GM12878 (cell line): ENCODE measurements at regions not wholly inside any gene's neighbourhood (a gene's known extent, or its start where the extent isn't known, plus 50 kb on each side); places are given as distances from the start of the nearest gene placed in this dataset.

ENCODE experiments used
- ATAC-seq: fragments of 200-7000 bp; cut with Tn5 transposase; 3 replicates; pipeline ENCODE4 v1.9.1; 2020; ENCODE audit warnings: mild to moderate bottlenecking, moderate library complexity
- BruUV-seq: library from RNA; stranded (reverse); fragments of 400-500 nt; replicated peaks from 2 replicates; lab custom pipeline; 2021; lab: Mats Ljungman, UMichigan
- CTCF ChIA-PET: fragments of 300-600 bp; sonication (Branson Sonifier 250); formaldehyde crosslinking; extraction: SDS; loops from one replicate; lab custom pipeline; 2021; ENCODE audit warnings: inconsistent platforms; lab: Yijun Ruan, JAX
- POLR2A ChIA-PET: fragments of 350-600 bp; formaldehyde crosslinking; extraction: SDS; loops from one replicate; lab custom pipeline; 2021; ENCODE audit warnings: inconsistent platforms; lab: Charles Lee
- RAD21 ChIA-PET: fragments of 300-600 bp; sonication (Branson Sonifier 250); formaldehyde crosslinking; loops from one replicate; lab custom pipeline; 2023; ENCODE audit warnings: antibody characterized with exemption; ENCODE audit not compliant: unreplicated experiment; lab: Charles Lee
- SMC1A ChIA-PET: fragments of 300-600 bp; sonication (Branson Sonifier 250); formaldehyde crosslinking; loops from one replicate; lab custom pipeline; 2023; ENCODE audit not compliant: unreplicated experiment, uncharacterized antibody; lab: Charles Lee
- DNase-seq: peaks from one replicate; pipeline ENCODE4 v3.0.0-alpha.2; 2011; ENCODE audit warnings: low read depth, low spot score
- FAIRE-seq: peaks from 3 replicates; lab custom pipeline; 2011; peaks lifted over from hg19 to GRCh38; lab: Jason Lieb, UNC
- H2AFZ ChIP-seq: 2 replicates; pipeline ENCODE4 v1.6.0; 2011; ENCODE audit warnings: low read depth, low read length, control low read depth; ENCODE audit not compliant: control insufficient read depth
- H3K27ac ChIP-seq: 2 replicates; pipeline ENCODE4 v1.5.1; 2011; ENCODE audit warnings: control low read depth; ENCODE audit not compliant: control insufficient read depth, insufficient read depth
- H3K27me3 ChIP-seq, 2 experiments: replicated peaks in 1 of 2; 2 replicates each; pipeline versions ENCODE4 v1.6.0 to v1.6.1; 2011; ENCODE audit warnings: low read length in 1 of 2; ENCODE audit not compliant: control insufficient read depth in 2 of 2, insufficient read depth in 2 of 2
- H3K36me3 ChIP-seq, 2 experiments: 2 replicates each; pipeline ENCODE4 v1.5.1; 2011; ENCODE audit warnings: low read length in 1 of 2; ENCODE audit not compliant: control insufficient read depth in 2 of 2, insufficient read depth in 2 of 2
- H3K4me1 ChIP-seq: 2 replicates; pipeline ENCODE4 v1.6.1; 2011; ENCODE audit warnings: mild to moderate bottlenecking, low read length, moderate library complexity, mixed read lengths; ENCODE audit not compliant: control insufficient read depth, insufficient read depth
- H3K4me2 ChIP-seq: 2 replicates; pipeline ENCODE4 v1.6.0; 2011; ENCODE audit warnings: control low read depth; ENCODE audit not compliant: control insufficient read depth, insufficient read depth
- H3K4me3 ChIP-seq: fragments of 200-600 bp; sonication (generic); 2 replicates; pipeline ENCODE4 v1.5.1; 2016
- H3K79me2 ChIP-seq: 2 replicates; pipeline ENCODE4 v1.6.0; 2011; ENCODE audit warnings: low read length; ENCODE audit not compliant: control insufficient read depth, insufficient read depth
- H3K9ac ChIP-seq: 2 replicates; pipeline ENCODE4 v1.8.0; 2011; ENCODE audit warnings: low read length, control low read depth, mixed read lengths; ENCODE audit not compliant: control insufficient read depth, insufficient read depth
- H3K9me3 ChIP-seq: replicated peaks from 3 replicates; pipeline ENCODE4 v1.5.1; 2011; ENCODE audit warnings: mild to moderate bottlenecking, low read length; ENCODE audit not compliant: control insufficient read depth, insufficient read depth
- H4K20me1 ChIP-seq: 2 replicates; pipeline ENCODE4 v1.6.0; 2011; ENCODE audit not compliant: control insufficient read depth, insufficient read depth
- CHD2 ChIP-seq: IDR thresholded peaks from 2 replicates; pipeline ENCODE4 v1.6.1; 2011; ENCODE audit warnings: low read depth, low read length, improper control_type of control experiment, borderline replicate concordance
- E2F4 ChIP-seq: IDR thresholded peaks from 2 replicates; pipeline ENCODE4 v1.6.1; 2012; ENCODE audit warnings: low read depth, low read length, improper control_type of control experiment
- GATAD2B ChIP-seq: fragments of 450-650 bp; conservative IDR thresholded peaks from 2 replicates; pipeline ENCODE4 v1.6.1; 2017; ENCODE audit warnings: low read depth, mild to moderate bottlenecking, moderate library complexity
- MTA2 ChIP-seq: fragments of 450-650 bp; IDR thresholded peaks from 2 replicates; pipeline ENCODE4 v1.6.1; 2016; ENCODE audit warnings: low read depth, mild to moderate bottlenecking, moderate library complexity
- NR2C1 ChIP-seq: fragments of 450-650 bp; IDR thresholded peaks from 2 replicates; pipeline ENCODE4 v1.6.1; 2017; ENCODE audit warnings: antibody characterized with exemption, mild to moderate bottlenecking, moderate library complexity
- RAD51 ChIP-seq: fragments of 450-650 bp; IDR thresholded peaks from 2 replicates; pipeline ENCODE4 v1.6.1; 2016; ENCODE audit warnings: moderate library complexity, mild to moderate bottlenecking, inconsistent platforms
- RUNX3 ChIP-seq: IDR thresholded peaks from 2 replicates; pipeline ENCODE4 v1.6.1; 2012; ENCODE audit warnings: low read length, inconsistent platforms
- SPI1 ChIP-seq: IDR thresholded peaks from 2 replicates; pipeline ENCODE4 v1.6.1; 2011; ENCODE audit warnings: low read depth, mild to moderate bottlenecking, low read length, moderate library complexity, borderline replicate concordance; ENCODE audit not compliant: insufficient read depth
- STAT1 ChIP-seq: fragments of 450-650 bp; conservative IDR thresholded peaks from 2 replicates; pipeline ENCODE4 v1.6.1; 2014; ENCODE audit warnings: antibody characterized with exemption, mild to moderate bottlenecking
- SUPT20H ChIP-seq: IDR thresholded peaks from 2 replicates; pipeline ENCODE4 v1.6.1; 2011; ENCODE audit warnings: low read depth, mild to moderate bottlenecking, low read length, moderate library complexity, borderline replicate concordance; ENCODE audit not compliant: control insufficient read depth
- TAF1 ChIP-seq: IDR thresholded peaks from 2 replicates; pipeline ENCODE4 v1.6.1; 2011; ENCODE audit warnings: mild to moderate bottlenecking, low read depth, low read length, borderline replicate concordance
- WRNIP1 ChIP-seq: IDR thresholded peaks from 2 replicates; pipeline ENCODE4 v1.6.1; 2011; ENCODE audit warnings: low read depth, low read length, improper control_type of control experiment, borderline replicate concordance
- ZNF24 ChIP-seq: fragments of 450-650 bp; IDR thresholded peaks from 2 replicates; pipeline ENCODE4 v1.6.1; 2017; ENCODE audit warnings: antibody characterized with exemption, mild to moderate bottlenecking
- ZNF592 ChIP-seq: fragments of 450-650 bp; IDR thresholded peaks from 2 replicates; pipeline ENCODE4 v1.6.1; 2017; ENCODE audit warnings: mild to moderate bottlenecking, moderate library complexity
- ZNF622 ChIP-seq: fragments of 450-650 bp; IDR thresholded peaks from 2 replicates; pipeline ENCODE4 v1.6.1; 2017; ENCODE audit warnings: mild to moderate bottlenecking, inconsistent platforms
- WGBS: methylation state at CpG from one replicate; pipeline ENCODE4 v1.1.6; 2016; ENCODE audit warnings: low lambda C conversion rate; ENCODE audit not compliant: insufficient replicate concordance, insufficient coverage; ENCODE audit errors: missing lambda C conversion rate; 5-methylcytosine and 5-hydroxymethylcytosine counted together
- in situ Hi-C: fragments of 300-500 bp; cut with MboI; formaldehyde crosslinking; loops from 9 replicates; pipeline ENCODE4 v1.14.3; 2018; ENCODE audit warnings: mixed read lengths
- intact Hi-C: fragments of 100-400 bp; cut with micrococcal nuclease; formaldehyde crosslinking; loops from one replicate; pipeline ENCODE4 v1.14.2; 2022; ENCODE audit not compliant: unreplicated experiment

GRCh38 chr13:78298657-78299056 lies 304.7 kb downstream of the POU4F1 start:
- H3K27me3 ChIP-seq = no peaks in the 10 kb centered on the region
- ChIA-PET POLR2A (no interaction called here), RAD21 (no interaction called here), CTCF (interaction anchor here (1.5 kb wide), 1 partner anchor 161 kb away, joined by 3 read pairs; no protein-coding TSS in a partner anchor), SMC1A (interaction anchor here (1.1 kb wide), 1 partner anchor 17 kb away, joined by 4 read pairs; no protein-coding TSS in a partner anchor)
- intact Hi-C loops = no loop called here
- ATAC-seq (peak; percentile 63), FAIRE-seq (no peak), DNase-seq (no peak)
- no peaks in the 10 kb centered on the region for H3K36me3 ChIP-seq
- H3K27ac ChIP-seq = no peak overlapping the region
- no peak for TF ChIP-seq RAD51
- peak; percentile 88 for TF ChIP-seq ZNF24
- no peak for TF ChIP-seq TAF1
- peak; percentile 57; the same call in 1 of the 2 replicates for TF ChIP-seq MTA2
- no peak for TF ChIP-seq SUPT20H
- TF ChIP-seq NR2C1 = no peak
- no peaks in the 10 kb centered on the region for H3K4me1 ChIP-seq
- 0% methylated on average over 1 of the region's 1 CpG for WGBS
- no peak overlapping the region for H3K4me3 ChIP-seq
- no peaks in the 10 kb centered on the region for H3K79me2 ChIP-seq
- in situ Hi-C loops = no loop called here
- H3K9me3 ChIP-seq = no peaks in the 10 kb centered on the region
- no peak overlapping the region for H2AFZ ChIP-seq
- BruUV-seq = no TSS peak
- no peak overlapping the region for H3K9ac ChIP-seq
- no peak overlapping the region for H3K4me2 ChIP-seq
- no peaks in the 10 kb centered on the region for H4K20me1 ChIP-seq

GRCh38 chr13:78286748-78287147 lies 316.6 kb downstream of the POU4F1 start:
- H3K79me2 ChIP-seq = no peaks in the 10 kb centered on the region
- no peak for FAIRE-seq
- ChIA-PET CTCF (no interaction called here), POLR2A (no interaction called here), SMC1A (no interaction called here), RAD21 (no interaction called here)
- no peak overlapping the region for H3K4me2 ChIP-seq
- no peak for ATAC-seq
- no peak overlapping the region for H3K9ac ChIP-seq
- H3K27ac ChIP-seq = no peak overlapping the region
- BruUV-seq = no TSS peak
- H3K4me3 ChIP-seq = no peak overlapping the region
- H3K36me3 ChIP-seq = no peaks in the 10 kb centered on the region
- H4K20me1 ChIP-seq = no peaks in the 10 kb centered on the region
- no peak for DNase-seq
- intact Hi-C loops (no loop called here), in situ Hi-C loops (no loop called here)
- 8% methylated on average over 1 of the region's 1 CpG for WGBS
- H3K4me1 ChIP-seq = no peaks in the 10 kb centered on the region
- H3K9me3 ChIP-seq = no peaks in the 10 kb centered on the region
- H3K27me3 ChIP-seq = no peaks in the 10 kb centered on the region
- no peak overlapping the region for H2AFZ ChIP-seq
- TF ChIP-seq WRNIP1 = no peak
- no peak for TF ChIP-seq GATAD2B
- TF ChIP-seq SPI1 = no peak
- no peak for TF ChIP-seq STAT1
- no peak for TF ChIP-seq E2F4
- no peak for TF ChIP-seq MTA2
- TF ChIP-seq CHD2 = no peak
- no peak for TF ChIP-seq ZNF592
- no peak for TF ChIP-seq ZNF622
- TF ChIP-seq RUNX3 = no peak
